GM12891 (cell line): ENCODE measurements at regions not wholly inside any gene's neighbourhood (a gene's known extent, or its start where the extent isn't known, plus 50 kb on each side); places are given as distances from the start of the nearest gene placed in this dataset.

Experiments
- DNase-seq: peaks from one replicate; pipeline ENCODE4 v3.0.0; 2011; ENCODE audit warnings: low spot score; ENCODE audit not compliant: insufficient read length
- FAIRE-seq: peaks from 2 replicates; lab custom pipeline; 2011; peaks lifted over from hg19 to GRCh38; lab: Jason Lieb, UNC
- PAX5 ChIP-seq: IDR thresholded peaks from 2 replicates; pipeline ENCODE4 v1.6.1; 2011; ENCODE audit warnings: low read length, moderate library complexity, mild to moderate bottlenecking; ENCODE audit not compliant: insufficient read depth, severe bottlenecking
- POLR2A ChIP-seq: IDR thresholded peaks from 2 replicates; pipeline ENCODE4 v1.6.1; 2011; ENCODE audit warnings: low read depth, low read length, control low read depth
- POLR2AphosphoS5 ChIP-seq: IDR thresholded peaks from 2 replicates; pipeline ENCODE4 v1.6.1; 2011; ENCODE audit warnings: low read depth, low read length, control low read depth
- POU2F2 ChIP-seq: IDR thresholded peaks from 2 replicates; pipeline ENCODE4 v1.6.1; 2011; ENCODE audit warnings: low read depth, mild to moderate bottlenecking, control low read depth, low read length, moderate library complexity
- SPI1 ChIP-seq: IDR thresholded peaks from 2 replicates; pipeline ENCODE4 v1.6.1; 2011; ENCODE audit warnings: low read depth, low read length, control low read depth
- TAF1 ChIP-seq: IDR thresholded peaks from 2 replicates; pipeline ENCODE4 v1.6.1; 2011; ENCODE audit warnings: low read depth, low read length, control low read depth

DNA sequence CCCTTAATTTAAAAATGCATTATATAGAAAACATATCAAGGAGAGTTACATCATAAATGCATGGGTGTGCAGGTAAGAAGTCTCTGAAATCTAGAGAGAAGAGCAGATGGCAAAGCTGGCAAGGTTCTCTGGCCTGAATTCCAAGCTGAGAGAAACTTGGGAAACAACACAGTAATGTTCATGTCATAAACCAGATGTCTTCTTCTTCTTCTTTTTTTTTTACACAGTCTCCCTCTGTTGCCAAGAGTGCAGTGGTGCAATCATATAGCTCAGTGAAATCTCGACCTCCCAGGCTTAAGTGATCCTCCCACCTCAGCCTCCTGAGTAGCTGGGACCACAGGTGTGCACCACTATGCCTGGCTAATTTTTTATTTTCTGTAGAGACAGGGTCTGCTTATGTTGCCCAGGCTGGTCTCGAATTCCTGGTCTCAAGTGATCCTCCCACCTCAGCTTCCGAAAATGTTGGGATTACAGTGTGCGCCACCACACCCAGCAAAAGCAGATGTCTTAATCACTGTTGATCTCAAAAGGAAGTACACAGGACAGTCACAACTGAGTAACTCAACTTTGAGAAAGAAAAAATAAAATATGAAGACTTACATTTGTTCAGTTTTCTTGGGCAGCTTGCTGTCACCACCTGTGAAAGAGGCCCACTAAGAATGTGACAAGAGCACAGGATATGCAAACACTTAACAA, 77.3 kb downstream of the DNAAF9 start:
- TF ChIP-seq POLR2A = no peak
- no peak for TF ChIP-seq SPI1
- no peak for TF ChIP-seq TAF1
- no peak for TF ChIP-seq POLR2AphosphoS5
- no peak for TF ChIP-seq POU2F2
- no peak for TF ChIP-seq PAX5
- DNase-seq (no peak), FAIRE-seq (no peak)

DNA sequence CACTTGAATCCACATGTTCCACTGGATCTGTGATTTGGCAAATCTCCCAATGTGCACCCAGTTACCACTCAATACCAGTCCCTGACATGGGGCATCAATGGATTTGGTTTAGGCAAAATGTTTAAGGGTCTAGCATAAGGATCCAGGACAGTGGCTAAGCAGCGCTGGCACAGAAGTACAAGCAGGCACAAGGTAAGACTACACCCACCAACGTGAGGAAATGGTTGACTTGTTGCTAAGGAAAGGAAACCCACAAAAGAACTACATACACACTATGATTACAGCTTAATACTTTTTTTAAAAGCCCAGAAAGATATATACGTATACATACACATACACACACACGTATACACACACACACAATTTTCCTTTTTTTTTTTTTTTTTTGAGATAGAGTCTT, 79.0 kb downstream of the DNAAF9 start:
- TF ChIP-seq POLR2AphosphoS5 (no peak), POLR2A (no peak), PAX5 (no peak), TAF1 (no peak), SPI1 (no peak), POU2F2 (no peak)
- FAIRE-seq = no peak
- no peak for DNase-seq

DNA sequence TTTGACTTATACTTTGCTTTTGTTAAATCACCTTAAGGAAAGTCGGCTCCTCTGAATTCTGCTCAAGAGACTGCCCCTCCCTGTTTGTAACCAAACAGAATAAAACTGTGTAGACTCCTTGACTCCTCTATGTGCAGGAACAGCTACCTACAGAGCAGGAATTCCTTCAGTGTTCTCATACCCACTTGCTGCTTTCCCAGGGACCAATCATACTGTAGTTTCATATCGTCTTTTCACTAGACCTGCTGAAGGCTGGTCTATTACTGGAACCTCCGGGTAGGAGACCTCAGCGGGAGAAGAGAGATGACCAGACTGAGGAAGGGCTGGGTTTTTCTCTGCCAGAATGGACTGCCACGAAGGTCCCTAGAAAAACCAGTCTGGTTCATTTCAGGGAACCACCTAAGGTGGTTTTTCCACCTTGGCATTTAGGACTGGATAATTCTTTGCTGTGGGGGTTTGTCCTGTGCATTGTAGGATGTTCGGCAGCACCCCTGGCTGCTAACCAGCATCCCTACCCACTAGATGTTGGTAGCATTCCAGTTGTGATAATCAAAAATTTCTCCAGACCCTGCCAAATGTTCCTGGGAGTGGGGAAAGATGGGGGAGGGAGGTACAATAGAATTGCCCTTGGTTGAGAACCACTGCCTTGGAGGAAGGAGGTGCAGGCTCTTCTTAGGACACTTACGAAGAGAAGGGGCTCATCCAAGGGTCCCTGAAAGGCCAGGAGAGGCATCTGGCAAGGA, 80.5 kb downstream of the DNAAF9 start:
- DNase-seq = no peak
- FAIRE-seq = no peak
- TF ChIP-seq PAX5 (no peak), POU2F2 (no peak), TAF1 (no peak), SPI1 (no peak), POLR2A (no peak), POLR2AphosphoS5 (no peak)

DNA sequence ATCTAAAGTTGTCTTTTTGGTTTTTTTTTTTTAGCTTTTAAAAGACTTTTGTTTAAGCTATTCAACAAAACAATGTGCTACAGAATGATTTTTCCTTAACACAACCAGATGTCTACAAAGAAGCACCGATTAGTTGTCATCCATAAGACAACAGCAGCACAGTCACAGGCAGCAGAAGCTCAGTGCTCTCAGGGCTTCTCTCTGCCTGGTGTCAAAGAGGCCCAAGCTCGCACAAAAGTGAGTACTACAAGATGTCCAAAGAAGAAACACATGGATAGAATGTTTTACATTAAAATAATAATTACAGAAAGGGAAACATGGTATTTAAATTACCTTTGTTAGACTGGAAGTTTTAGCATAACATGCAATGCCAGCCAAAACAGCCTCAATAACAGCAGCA, 81.6 kb downstream of the DNAAF9 start:
- FAIRE-seq (no peak), DNase-seq (no peak)
- TF ChIP-seq POLR2AphosphoS5 = no peak
- TF ChIP-seq POU2F2 = no peak
- no peak for TF ChIP-seq TAF1
- TF ChIP-seq PAX5 = no peak
- no peak for TF ChIP-seq SPI1
- TF ChIP-seq POLR2A = no peak

DNA sequence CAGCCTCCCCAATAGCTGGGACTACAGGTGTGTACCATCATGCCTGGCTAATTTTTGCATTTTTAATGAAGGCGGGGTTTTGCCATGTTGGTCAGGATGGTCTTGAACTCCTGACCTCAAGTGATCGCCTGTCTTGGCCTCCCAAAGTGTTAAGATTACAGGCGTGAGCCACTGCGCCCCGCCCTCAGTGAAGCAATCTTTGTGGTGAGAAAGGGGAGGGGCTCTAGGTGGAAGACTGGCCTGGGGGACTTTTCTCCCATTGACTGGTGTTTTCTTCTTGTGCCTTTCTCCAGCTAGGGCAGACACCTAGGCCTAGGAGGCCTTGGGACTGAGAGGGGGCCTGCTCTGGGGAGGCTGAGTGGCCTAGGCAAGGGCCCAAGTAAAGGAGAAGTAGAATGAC, 84.1 kb downstream of the DNAAF9 start:
- no peak for TF ChIP-seq TAF1
- TF ChIP-seq SPI1 = no peak
- no peak for TF ChIP-seq POLR2AphosphoS5
- no peak for TF ChIP-seq PAX5
- no peak for TF ChIP-seq POU2F2
- TF ChIP-seq POLR2A = no peak
- DNase-seq (no peak), FAIRE-seq (no peak)

DNA sequence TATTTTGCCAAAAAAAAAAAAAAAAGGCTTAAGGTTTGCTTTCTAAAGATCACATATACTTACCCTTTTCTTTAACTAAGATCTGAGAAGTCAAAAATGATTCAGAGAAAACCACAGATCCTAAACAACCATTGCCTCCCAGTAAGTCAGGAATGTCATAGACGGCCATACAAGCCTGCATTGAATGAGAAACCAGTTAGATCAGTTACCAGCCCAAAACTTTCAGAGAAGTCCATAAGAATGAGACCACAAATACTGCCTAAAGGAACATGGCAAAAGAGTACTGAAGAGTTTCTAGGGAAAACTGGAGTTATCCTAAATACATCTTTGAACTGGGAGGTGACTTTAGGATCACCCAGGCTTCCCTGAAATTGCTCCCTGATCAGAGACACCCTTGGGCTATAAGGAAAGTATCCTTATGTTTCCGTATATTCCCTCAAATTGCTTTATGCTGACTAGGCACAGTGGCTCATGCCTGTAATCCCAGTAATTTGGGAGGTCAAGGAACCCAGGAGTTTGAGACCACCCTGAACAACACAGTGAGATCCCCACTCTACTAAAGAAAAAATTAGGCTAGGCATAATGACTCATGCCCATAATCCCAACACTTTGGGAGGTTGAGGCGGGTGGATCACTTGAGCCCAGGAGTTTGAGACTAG, 79.4 kb upstream of the SLC4A11 start:
- FAIRE-seq (no peak), DNase-seq (no peak)
- TF ChIP-seq POLR2AphosphoS5 = no peak

DNA sequence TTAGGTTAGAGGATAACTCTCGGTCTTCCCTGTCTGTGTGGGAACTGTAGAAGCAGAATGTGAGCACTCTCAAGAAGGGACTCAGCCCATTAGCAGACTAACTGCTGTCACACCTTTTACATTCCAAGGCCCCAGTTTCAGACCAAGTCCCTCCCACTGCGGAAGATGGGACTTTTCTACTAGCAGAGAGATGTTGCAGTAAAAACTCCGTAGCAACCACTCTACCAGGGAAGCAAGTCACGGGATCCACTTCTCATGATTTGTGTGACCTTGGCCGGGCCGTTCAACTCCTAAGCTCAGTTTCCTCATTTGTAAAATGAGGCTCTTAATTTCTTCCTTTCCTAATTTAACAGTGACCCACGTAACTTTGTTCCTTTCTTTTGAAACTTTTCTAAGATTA, 77.1 kb upstream of the SLC4A11 start:
- FAIRE-seq (no peak), DNase-seq (no peak)
- TF ChIP-seq POLR2A = no peak
- TF ChIP-seq PAX5 = no peak
- TF ChIP-seq SPI1 = no peak
- TF ChIP-seq POU2F2 = no peak

DNA sequence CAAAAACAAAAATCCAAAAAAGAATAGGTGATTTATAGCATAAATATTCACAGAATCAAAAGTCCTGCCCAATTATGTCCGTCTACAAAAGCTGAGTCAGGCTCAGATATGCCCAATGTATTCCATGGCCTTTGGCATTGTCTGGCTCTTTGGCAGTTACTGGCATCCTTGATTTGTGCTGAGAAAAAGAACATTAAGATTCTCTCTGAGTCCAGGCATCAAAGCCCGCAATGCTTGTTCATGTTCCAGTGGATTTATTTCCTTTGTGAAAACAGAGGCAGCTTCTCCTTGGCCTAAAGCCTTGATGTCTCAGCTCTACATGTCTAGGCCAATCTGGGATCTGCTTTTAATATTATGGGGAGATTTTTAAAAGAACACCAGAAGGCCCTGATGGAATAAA, 76.1 kb upstream of the SLC4A11 start:
- TF ChIP-seq POLR2AphosphoS5 (no peak), TAF1 (no peak), POU2F2 (no peak), PAX5 (no peak), POLR2A (no peak), SPI1 (no peak)
- FAIRE-seq (no peak), DNase-seq (no peak)

DNA sequence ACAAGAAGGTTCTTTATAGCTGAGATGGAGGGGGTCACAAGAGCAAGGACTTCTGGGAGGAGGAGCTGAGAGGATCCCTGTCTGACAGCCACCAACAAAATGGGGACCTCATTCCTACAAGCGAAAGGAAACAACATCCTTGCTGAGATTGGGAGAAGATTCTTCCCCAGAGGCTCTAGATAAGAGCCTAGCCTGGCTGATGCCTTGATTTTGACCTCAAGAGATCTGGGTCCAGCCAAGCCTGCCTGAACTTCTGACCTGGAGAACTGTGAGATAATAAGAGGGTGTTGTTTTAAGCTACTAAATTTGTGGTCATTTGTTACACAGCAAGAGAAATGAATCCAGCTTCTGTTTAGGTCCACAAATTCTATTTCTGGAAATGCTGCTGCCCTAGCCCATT, 75.4 kb upstream of the SLC4A11 start:
- no peak for FAIRE-seq
- no peak for DNase-seq
- TF ChIP-seq POU2F2 (no peak), SPI1 (no peak), POLR2AphosphoS5 (no peak), PAX5 (no peak), POLR2A (no peak), TAF1 (no peak)

DNA sequence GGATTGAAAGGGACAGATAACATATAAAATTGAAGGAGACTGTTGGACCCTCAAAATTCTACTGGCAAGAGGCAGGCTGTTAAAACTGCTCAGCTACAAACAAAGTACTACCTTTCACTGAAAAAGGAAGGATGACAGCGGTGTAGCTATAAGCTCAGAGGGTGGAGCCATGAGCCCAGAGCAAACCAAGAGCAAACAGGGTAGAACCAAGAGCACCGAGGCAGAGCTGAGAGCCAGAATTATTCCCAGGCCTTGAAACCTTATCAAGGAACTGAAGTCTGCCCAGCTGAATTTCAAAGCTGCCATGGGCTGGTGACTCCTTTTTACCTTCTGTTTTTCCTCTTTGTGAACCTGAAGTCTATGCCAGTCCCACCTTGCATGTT, 74.7 kb upstream of the SLC4A11 start:
- no peak for TF ChIP-seq POLR2AphosphoS5
- TF ChIP-seq POLR2A = no peak
- no peak for TF ChIP-seq POU2F2
- no peak for TF ChIP-seq PAX5
- no peak for TF ChIP-seq TAF1
- TF ChIP-seq SPI1 = no peak
- DNase-seq (no peak), FAIRE-seq (no peak)

DNA sequence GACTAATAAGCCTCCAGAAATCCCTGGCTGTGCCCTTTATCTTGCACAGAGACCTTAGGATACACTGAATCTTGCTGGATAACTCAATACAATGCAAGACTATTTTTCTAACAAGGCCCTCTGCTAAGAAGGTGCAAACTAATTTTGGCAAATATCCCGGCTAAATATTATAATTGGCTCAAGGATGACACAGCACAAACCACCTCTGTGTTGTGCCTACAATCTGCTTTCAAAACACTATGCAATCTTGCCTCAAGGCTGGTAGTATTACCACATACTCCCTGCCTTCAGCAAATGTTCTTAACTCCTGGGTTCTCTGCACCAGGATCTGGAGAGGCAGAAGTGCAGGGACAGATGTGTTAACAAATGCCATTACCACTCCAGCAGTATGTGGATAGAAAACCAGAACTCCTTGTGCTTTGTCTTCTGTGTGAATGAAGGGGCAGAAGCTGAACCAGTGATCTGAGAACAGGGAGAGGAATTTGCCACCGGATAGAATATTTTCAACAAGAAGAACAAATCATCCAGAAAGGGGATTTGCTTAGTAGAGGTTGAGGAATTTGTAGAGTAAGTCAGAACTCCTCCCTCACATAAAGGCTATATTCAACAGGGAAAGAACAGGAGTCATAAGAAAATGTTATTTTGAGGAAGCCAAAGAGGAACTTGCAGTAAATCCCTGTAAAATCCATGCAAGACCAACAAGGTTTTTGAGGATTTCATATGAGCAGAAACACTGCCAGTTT, 74.1 kb upstream of the SLC4A11 start:
- TF ChIP-seq PAX5 (no peak), TAF1 (no peak), POLR2AphosphoS5 (no peak), POU2F2 (no peak), POLR2A (no peak), SPI1 (no peak)
- DNase-seq (no peak), FAIRE-seq (no peak)
